ENCODE measurements at regions not wholly inside any gene's neighbourhood (a gene's known extent, or its start where the extent isn't known, plus 50 kb on each side); places are given as distances from the start of the nearest gene placed in this dataset.

DNA sequence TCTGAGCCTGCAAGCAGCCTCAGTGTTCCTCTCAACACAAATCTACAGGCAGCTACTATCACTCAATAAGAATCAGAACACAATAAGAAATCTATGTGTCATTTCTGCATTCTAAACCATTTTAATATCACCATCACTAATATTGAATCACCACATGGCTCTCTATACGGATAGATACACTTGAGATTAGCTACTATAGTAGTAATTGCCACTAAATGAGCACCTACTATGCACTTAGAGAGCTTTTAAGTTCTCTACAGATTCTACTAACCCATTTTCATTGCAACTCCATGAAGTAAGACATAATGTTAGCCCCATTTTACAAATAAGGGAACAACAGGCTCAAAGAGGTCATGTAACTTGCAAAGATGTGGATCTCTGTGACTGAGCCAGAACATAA lies 132.8 kb upstream of the DYNLRB2 start:
- no peak for TF ChIP-seq POLR2A (IDR thresholded peaks at IDR 0.05)
- TF ChIP-seq, protein P1, sequence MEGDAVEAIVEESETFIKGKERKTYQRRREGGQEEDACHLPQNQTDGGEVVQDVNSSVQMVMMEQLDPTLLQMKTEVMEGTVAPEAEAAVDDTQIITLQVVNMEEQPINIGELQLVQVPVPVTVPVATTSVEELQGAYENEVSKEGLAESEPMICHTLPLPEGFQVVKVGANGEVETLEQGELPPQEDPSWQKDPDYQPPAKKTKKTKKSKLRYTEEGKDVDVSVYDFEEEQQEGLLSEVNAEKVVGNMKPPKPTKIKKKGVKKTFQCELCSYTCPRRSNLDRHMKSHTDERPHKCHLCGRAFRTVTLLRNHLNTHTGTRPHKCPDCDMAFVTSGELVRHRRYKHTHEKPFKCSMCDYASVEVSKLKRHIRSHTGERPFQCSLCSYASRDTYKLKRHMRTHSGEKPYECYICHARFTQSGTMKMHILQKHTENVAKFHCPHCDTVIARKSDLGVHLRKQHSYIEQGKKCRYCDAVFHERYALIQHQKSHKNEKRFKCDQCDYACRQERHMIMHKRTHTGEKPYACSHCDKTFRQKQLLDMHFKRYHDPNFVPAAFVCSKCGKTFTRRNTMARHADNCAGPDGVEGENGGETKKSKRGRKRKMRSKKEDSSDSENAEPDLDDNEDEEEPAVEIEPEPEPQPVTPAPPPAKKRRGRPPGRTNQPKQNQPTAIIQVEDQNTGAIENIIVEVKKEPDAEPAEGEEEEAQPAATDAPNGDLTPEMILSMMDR (IDR thresholded peaks at IDR 0.05): no peak
